SH-SY5Y (cell line): ENCODE measurements at regions not wholly inside any gene's neighbourhood (a gene's known extent, or its start where the extent isn't known, plus 50 kb on each side); places are given as distances from the start of the nearest gene placed in this dataset.

Experiments
- GATA2 ChIP-seq: IDR thresholded peaks from 2 replicates; pipeline ENCODE4 v1.6.1; 2011; ENCODE audit warnings: mild to moderate bottlenecking, low read depth, low read length
- GATA3 ChIP-seq: IDR thresholded peaks from 2 replicates; pipeline ENCODE4 v1.6.1; 2011; ENCODE audit warnings: low read depth, mild to moderate bottlenecking, low read length, moderate library complexity

GRCh38 chr5:174159327-174160114 is 114.0 kb downstream of the NSG2 start:
- no peak for TF ChIP-seq GATA2
- no peak for TF ChIP-seq GATA3

- TF ChIP-seq GATA2, result no peak
- no peak for TF ChIP-seq GATA3
These were observed 119.9 kb downstream of the NSG2 start for GRCh38 chr5:174165406-174165805.

DNA sequence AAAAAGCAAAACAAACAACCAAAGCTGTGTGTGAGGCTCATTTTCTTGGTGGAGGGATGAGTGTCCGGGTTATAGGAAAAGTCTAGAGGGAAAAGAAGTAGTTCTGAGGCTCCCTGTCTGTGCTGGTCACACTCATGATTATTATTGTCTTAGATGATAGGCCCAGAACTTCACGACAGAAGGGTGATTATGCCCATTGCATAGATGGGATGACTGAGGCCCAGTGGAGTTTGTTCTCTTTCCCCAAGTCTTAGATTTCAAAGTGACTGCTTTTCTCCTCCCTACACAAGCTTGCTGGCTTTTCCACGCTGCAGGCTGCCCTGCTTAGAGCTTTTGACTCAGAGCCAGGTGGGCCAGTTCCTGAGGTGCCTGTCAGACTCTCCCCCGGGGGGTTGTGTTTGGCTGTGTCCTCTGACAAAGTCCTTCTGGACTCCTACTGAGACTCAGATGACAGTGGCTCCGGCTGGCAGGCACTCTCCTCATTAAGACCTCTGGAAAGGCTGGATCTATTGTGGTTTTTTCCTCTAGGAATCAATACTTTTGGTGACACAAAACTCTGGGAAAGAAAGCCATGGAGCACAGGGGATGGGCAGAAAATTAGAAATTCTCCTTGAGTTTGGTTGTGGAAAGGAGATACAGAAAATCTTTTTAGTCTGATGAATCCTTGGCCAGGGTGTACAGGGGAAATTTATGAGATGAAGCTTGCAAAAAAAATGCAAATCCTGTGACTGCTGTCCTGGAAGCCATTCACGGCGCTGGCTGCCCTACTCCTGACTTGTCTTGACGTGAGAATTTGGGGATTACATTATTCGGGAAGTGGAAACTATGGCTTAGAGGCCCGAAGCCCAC is 120.9 kb downstream of the NSG2 start:
- TF ChIP-seq GATA3, result no peak
- TF ChIP-seq GATA2, result no peak

DNA sequence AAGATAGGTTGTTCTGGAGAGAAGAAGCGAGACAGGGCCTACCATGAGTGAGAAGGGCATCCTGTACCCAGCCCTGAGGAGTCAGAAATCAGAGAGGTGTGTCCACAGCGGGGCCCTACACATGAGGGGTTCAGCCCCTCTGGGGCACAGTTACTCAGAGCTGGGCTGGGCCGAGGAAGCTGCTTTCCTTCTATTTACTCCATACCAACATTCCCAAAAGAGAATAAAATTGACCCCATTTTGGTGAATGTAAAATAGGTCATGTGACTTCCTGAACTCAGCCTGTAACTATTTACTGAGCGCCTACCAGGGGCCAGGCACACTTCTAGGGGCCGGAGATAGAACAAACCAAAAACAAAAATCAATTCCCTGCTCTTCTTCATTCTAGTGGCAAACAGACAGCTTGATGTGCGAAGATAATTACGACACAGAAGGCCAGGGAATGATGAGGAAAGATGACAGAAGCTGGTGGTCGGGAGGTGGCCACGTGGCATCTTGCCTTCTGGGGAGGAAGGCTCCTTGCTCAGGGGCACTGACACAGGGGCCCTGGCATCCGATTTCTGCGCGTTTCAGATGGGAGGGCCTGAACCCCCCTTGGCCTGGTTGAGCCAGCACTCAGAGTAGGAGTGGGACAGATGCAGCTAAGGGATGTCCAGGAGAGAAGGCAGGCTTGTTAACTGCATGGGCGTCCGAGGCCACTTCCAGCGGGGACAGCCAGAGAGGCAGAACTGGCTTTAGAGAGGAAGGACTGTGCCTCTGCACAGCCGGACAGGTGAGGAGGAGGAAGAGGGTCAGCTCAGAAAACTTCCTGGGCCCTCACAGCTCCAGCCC is 121.8 kb downstream of the NSG2 start:
- TF ChIP-seq GATA3, result no peak
- no peak for TF ChIP-seq GATA2

- TF ChIP-seq GATA2 (no peak), GATA3 (no peak)
These were observed 126.6 kb downstream of the NSG2 start for GRCh38 chr5:174172152-174172551.

- no peak for TF ChIP-seq GATA3
- TF ChIP-seq GATA2, result no peak
These were observed 127.1 kb downstream of the NSG2 start for GRCh38 chr5:174172566-174172965.

- no peak for TF ChIP-seq GATA3
- TF ChIP-seq GATA2, result no peak
These were observed 128.3 kb downstream of the NSG2 start for GRCh38 chr5:174173766-174174165.

- TF ChIP-seq GATA3 (no peak), GATA2 (no peak)
These were observed 130.3 kb downstream of the NSG2 start for GRCh38 chr5:174175716-174176268.

GRCh38 chr5:174176511-174176910 is 131.0 kb downstream of the NSG2 start:
- TF ChIP-seq GATA3, result no peak

- no peak for TF ChIP-seq GATA2
- no peak for TF ChIP-seq GATA3
These were observed 132.0 kb downstream of the NSG2 start for GRCh38 chr5:174177531-174177930.

DNA sequence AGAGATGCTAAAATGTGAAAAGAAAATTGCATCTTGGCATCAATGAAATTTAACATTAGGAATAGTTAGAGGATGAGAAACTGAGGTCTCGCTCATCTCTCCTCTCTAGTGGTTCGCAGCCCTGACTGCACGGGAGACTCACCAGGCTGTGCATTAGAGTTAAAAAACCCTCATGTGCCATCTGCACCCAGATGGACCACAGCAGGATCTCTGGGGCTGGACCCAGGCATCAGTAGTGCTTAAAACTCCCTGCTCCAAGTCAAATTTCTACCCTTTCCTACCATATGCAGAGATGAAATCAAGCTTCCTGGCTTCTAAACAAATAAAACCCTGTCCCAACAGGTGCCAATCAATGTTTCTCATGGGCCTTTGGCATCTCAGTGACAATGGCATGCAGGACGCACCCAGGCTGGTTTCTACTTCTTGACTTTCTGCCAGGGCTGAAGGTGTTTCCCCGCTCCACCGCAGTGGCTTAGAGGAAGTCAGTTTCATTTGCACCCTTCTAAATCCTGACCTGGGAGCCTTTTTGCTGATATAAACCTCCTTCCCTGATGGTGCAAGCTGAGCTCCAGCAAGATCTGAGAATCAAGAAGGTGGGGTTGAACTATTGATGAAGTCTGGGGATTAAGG is 132.6 kb downstream of the NSG2 start:
- TF ChIP-seq GATA3 (no peak), GATA2 (no peak)

DNA sequence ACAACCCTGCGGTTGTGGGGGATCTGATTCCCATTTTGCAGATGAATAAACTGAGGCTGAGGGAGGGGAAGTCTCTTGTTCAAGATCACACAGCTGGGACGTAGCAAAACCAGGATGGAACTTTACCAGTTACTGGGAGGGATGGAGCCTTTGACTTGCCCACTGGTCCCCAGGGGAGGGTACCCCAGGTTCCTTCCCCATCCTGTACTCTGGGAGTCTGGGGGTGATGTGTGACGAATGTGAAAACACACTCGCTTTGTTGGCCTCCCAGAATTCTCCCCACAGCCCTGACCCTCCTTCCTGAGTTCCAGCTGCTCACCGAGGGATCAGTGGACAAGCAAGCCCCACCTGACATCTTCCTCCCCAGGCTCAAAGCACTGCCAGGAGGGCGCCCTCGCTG is 135.1 kb downstream of the NSG2 start:
- no peak for TF ChIP-seq GATA3
- TF ChIP-seq GATA2, result no peak

DNA sequence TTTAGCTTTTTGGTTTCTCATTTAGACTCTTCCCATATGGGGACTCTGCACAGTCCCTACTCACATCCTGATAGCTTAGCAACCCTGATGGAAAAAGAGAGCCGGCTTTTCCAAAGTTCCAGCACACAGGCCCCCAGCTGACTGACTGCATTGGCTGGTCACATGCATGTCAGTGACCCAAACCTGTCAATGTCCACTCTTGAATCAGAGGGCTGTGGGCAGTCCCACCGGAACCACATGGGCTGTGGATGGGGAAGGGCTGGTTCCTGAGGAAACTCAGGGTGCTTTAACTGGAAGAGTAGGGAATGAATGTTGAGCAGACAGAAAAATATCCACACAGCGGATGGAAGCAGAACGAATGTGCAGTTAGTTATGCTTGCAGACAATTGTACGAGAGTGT is 136.6 kb downstream of the NSG2 start:
- TF ChIP-seq GATA3 (no peak), GATA2 (no peak)

- TF ChIP-seq GATA2, result no peak
- TF ChIP-seq GATA3, result no peak
These were observed 138.2 kb downstream of the NSG2 start for GRCh38 chr5:174183701-174184100.
